ENCODE measurements at regions not wholly inside any gene's neighbourhood (a gene's known extent, or its start where the extent isn't known, plus 50 kb on each side); places are given as distances from the start of the nearest gene placed in this dataset.

DNA sequence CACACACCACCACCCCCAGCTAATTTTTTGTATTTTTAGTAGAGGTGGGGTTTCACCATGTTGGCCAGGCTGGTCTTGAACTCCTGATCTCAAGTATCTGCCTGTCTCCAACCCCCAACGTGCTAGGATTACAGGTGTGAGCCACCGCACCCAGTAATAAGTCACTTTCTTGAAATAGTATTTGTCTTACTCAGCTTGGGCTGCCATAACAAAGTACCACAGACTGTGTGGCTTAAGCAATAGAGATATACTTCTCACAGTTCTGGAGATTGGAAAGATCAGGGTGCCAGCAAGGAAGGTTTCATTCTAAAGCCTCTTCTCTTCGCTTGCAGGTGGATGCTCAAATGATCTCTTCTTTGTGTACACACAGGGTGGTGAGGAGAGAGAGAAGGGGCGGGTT lies 99.8 kb downstream of the ARRDC3 start:
- peaks cover 0 to 34% (median 8%) of the 10 kb centered on the region in 9 donors for H3K4me1 ChIP-seq
- intact Hi-C loops (cut with DNase I), result loop anchor here in 5 of 10 donors (5.0 to 10.0 kb wide), 4 partner anchors 56 to 181 kb away; no protein-coding TSS in a partner anchor
- no peaks in the 10 kb centered on the region for H3K27me3 ChIP-seq
- DNase-seq (no peak), ATAC-seq (no peak)
- no peaks in the 10 kb centered on the region for H3K36me3 ChIP-seq
- peaks cover 0 to 4% (median 0%) of the 10 kb centered on the region in 11 donors for H3K9me3 ChIP-seq
- 92 to 93% methylated on average over 4 of the region's 4 CpGs for WGBS, 2 donors
- TF ChIP-seq CTCF (IDR thresholded peaks at IDR 0.05), result no peak
- no peak overlapping the region for H3K4me3 ChIP-seq
- H3K27ac ChIP-seq, result peak overlapping the region in 1 of 10 donors; percentile 51

GRCh38 chr5:91282210-91282609 lies 100.9 kb downstream of the ARRDC3 start:
- TF ChIP-seq CTCF (IDR thresholded peaks at IDR 0.05), result no peak
- intact Hi-C loops (cut with DNase I), result loop anchor here in 5 of 10 donors (5.0 to 10.0 kb wide), 4 partner anchors 55 to 180 kb away; no protein-coding TSS in a partner anchor
- peak overlapping the region in 1 of 10 donors; percentile 95 for H3K27ac ChIP-seq

GRCh38 chr5:91281401-91281800 lies 101.7 kb downstream of the ARRDC3 start:
- no peak for ATAC-seq

More at GRCh38 chr5:91282210-91282609, 100.9 kb downstream of the ARRDC3 start:
- Histone ChIP-seq H3K4me3 (no peak overlapping the region), H3K4me1 (peaks cover 0 to 34% (median 8%) of the 10 kb centered on the region in 9 donors), H3K9me3 (peaks cover 0 to 4% (median 0%) of the 10 kb centered on the region in 11 donors), H3K36me3 (no peaks in the 10 kb centered on the region), H3K27me3 (no peaks in the 10 kb centered on the region)
- DNase-seq, result no peak
- no peak for ATAC-seq
- 94% methylated on average over 7 of the region's 7 CpGs for WGBS, 2 donors

More at GRCh38 chr5:91281401-91281800, 101.7 kb downstream of the ARRDC3 start:
- H3K9me3 ChIP-seq, result peaks cover 0 to 4% (median 0%) of the 10 kb centered on the region in 11 donors
- peaks cover 0 to 34% (median 8%) of the 10 kb centered on the region in 9 donors for H3K4me1 ChIP-seq
- H3K27me3 ChIP-seq, result no peaks in the 10 kb centered on the region
- TF ChIP-seq CTCF (IDR thresholded peaks at IDR 0.05), result no peak
- 39 to 46% methylated on average over 5 of the region's 5 CpGs for WGBS, 2 donors
- intact Hi-C loops (cut with DNase I), result loop anchor here in 7 of 10 donors (2.0 to 10.0 kb wide), 8 partner anchors 31 to 179 kb away; partner anchors contain the start of gene ARRDC3 (in 1 of the 7)
- H3K4me3 ChIP-seq, result peak overlapping the region in 1 of 10 donors; percentile 50
- no peaks in the 10 kb centered on the region for H3K36me3 ChIP-seq
- peak overlapping the region in 9 of 10 donors; percentile 78 to 95 (median 93) for H3K27ac ChIP-seq
- no peak for DNase-seq

Measured in heart right ventricle (tissue), 16 donors.